ENCODE measurements at regions not wholly inside any gene's neighbourhood (a gene's known extent, or its start where the extent isn't known, plus 50 kb on each side); places are given as distances from the start of the nearest gene placed in this dataset.

DNA sequence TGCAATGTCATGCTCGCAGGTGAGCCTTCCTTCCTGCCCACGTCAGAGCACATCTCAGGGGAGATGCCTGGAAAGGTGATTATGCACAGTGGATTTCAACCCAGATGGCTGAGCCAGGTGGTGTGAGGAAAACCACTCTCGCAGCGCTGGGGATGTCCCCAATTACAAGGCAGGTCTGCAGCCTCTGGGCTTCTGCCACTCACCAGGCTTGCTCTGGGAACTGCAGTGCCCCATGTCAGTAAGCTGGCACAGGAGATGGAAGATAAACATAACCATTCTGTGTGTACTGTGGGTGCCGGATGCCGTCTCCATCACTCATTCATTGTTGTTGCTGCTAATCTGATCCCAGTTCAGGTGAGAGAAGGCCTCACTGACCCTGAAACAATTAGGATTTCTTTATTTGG, 222.9 kb upstream of the PITRM1 start:
- no peak for DNase-seq
- no peak for TF ChIP-seq CTCF (IDR thresholded peaks at IDR 0.05)
- no peak overlapping the region for H3K9ac ChIP-seq (ENCODE audit: low read depth in 2 of 2, low read length in 2 of 2)
- no peak overlapping the region for H3K4me3 ChIP-seq
- intact Hi-C loops (cut with DNase I) = no loop called here
- H3K27me3 ChIP-seq = no peaks in the 10 kb centered on the region
- H3K36me3 ChIP-seq = no peaks in the 10 kb centered on the region
- no peaks in the 10 kb centered on the region for H3K4me1 ChIP-seq
- H3K9me3 ChIP-seq = no peaks in the 10 kb centered on the region
- H3K27ac ChIP-seq = no peak overlapping the region

DNA sequence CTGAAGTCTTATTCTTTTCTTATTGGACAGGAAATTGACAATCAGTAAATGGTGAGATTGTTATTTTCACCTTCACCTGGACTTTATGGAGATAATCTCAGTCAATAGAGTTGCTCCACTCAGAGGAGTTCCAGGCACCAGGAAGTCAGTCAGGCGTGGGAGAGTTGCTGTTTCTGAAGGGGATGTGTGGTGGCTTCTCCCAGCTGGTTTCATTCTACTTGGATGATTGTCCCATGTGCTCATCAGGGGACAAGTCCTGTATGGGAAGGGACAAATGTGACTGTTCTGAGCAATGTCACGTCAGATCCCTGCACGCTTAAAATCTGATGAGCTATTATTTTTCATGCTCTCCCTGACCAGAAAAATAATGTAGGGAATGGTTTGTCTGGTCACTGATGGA, 222.5 kb upstream of the PITRM1 start:
- Histone ChIP-seq H3K9ac (ENCODE audit: low read depth in 2 of 2, low read length in 2 of 2) (no peak overlapping the region), H3K4me1 (no peaks in the 10 kb centered on the region), H3K27ac (no peak overlapping the region), H3K27me3 (no peaks in the 10 kb centered on the region), H3K4me3 (no peak overlapping the region), H3K9me3 (no peaks in the 10 kb centered on the region), H3K36me3 (no peaks in the 10 kb centered on the region)
- intact Hi-C loops (cut with DNase I) = no loop called here
- TF ChIP-seq CTCF (IDR thresholded peaks at IDR 0.05) = no peak
- DNase-seq = no peak

- Histone ChIP-seq H3K4me3 (no peak overlapping the region), H3K27me3 (no peaks in the 10 kb centered on the region), H3K36me3 (no peaks in the 10 kb centered on the region), H3K4me1 (no peaks in the 10 kb centered on the region), H3K27ac (no peak overlapping the region), H3K9ac (ENCODE audit: low read depth in 2 of 2, low read length in 2 of 2) (no peak overlapping the region), H3K9me3 (no peaks in the 10 kb centered on the region)
- no peak for DNase-seq
- intact Hi-C loops (cut with DNase I) = no loop called here
- no peak for TF ChIP-seq CTCF (IDR thresholded peaks at IDR 0.05)
Observed at GRCh38 chr10:3393958-3394357, 221.4 kb upstream of the PITRM1 start.

GRCh38 chr10:3391657-3392056, 219.1 kb upstream of the PITRM1 start:
- no peak overlapping the region for H3K27ac ChIP-seq
- TF ChIP-seq CTCF (IDR thresholded peaks at IDR 0.05) = no peak
- intact Hi-C loops (cut with DNase I) = no loop called here
- DNase-seq = no peak
- H3K9me3 ChIP-seq = no peaks in the 10 kb centered on the region
- H3K4me1 ChIP-seq = no peaks in the 10 kb centered on the region
- H3K27me3 ChIP-seq = no peaks in the 10 kb centered on the region
- H3K36me3 ChIP-seq = no peaks in the 10 kb centered on the region
- H3K4me3 ChIP-seq = no peak overlapping the region
- no peak overlapping the region for H3K9ac ChIP-seq (ENCODE audit: low read depth in 2 of 2, low read length in 2 of 2)

DNA sequence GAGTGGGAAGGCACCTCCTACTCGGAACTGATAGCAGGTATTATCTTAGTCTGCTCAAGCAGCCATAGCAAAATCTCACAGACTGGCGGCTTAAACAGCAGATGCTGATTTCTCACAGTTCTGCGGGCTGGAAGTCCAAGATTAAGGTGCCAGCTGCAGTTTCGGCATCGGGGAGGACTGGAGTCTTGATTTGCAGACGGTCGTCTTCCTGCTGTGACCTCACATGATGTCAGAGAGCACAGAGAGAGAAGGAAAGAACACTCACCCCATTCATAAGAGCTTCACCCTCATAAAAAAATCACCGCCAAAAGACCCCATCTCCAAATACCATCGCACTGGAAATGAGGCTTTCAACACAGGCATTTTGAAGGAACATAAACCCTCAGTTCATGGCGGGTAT, 216.5 kb upstream of the PITRM1 start:
- intact Hi-C loops (cut with DNase I) = no loop called here
- DNase-seq = no peak
- no peaks in the 10 kb centered on the region for H3K27me3 ChIP-seq

More for the DNA sequence above, 216.5 kb upstream of the PITRM1 start:
- H3K9me3 ChIP-seq = no peaks in the 10 kb centered on the region
- H3K36me3 ChIP-seq = no peaks in the 10 kb centered on the region
- no peaks in the 10 kb centered on the region for H3K4me1 ChIP-seq
- no peak overlapping the region for H3K27ac ChIP-seq
- no peak overlapping the region for H3K4me3 ChIP-seq
- H3K9ac ChIP-seq (ENCODE audit: low read depth in 2 of 2, low read length in 2 of 2) = no peak overlapping the region
- no peak for TF ChIP-seq CTCF (IDR thresholded peaks at IDR 0.05)
